AG09319 (cell line): ENCODE measurements at regions not wholly inside any gene's neighbourhood (a gene's known extent, or its start where the extent isn't known, plus 50 kb on each side); places are given as distances from the start of the nearest gene placed in this dataset.

ENCODE experiments used
- DNase-seq: peaks from one replicate; pipeline ENCODE4 v3.0.0-alpha.2; 2010; ENCODE audit warnings: low read depth; ENCODE audit errors: extremely low read depth
- CTCF ChIP-seq: IDR thresholded peaks from 2 replicates; pipeline ENCODE4 v1.5.1; 2011; ENCODE audit warnings: low read depth, mild to moderate bottlenecking, inconsistent platforms, low read length, moderate library complexity

- TF ChIP-seq CTCF = no peak
- no peak for DNase-seq
Observed at GRCh38 chr1:232184561-232185530, 445.1 kb downstream of the SIPA1L2 start.

DNA sequence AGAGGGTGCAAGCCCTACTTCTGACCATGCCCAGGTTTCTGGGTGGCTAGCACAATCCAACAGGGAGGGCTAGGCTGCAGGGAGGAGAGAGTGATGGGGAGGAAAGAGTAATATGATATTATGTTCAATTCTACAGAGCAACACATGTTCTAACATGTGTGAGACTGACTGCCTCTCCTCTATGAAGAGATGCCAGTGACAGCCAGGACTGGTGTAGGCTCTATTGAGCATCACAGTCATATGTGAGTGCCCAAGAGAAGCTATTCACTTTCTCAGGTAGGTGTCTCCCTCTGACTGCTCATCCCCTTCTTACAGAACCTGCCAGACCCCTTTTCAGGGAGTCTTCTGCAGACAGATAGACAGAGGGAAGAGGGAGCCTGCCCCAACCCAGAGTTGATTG is 446.1 kb downstream of the SIPA1L2 start:
- TF ChIP-seq CTCF = no peak
- no peak for DNase-seq

- DNase-seq = no peak
- no peak for TF ChIP-seq CTCF
Observed at GRCh38 chr1:232183266-232183800, 446.6 kb downstream of the SIPA1L2 start.

GRCh38 chr1:232182236-232182635 is 447.7 kb downstream of the SIPA1L2 start:
- TF ChIP-seq CTCF = no peak
- DNase-seq = no peak

DNA sequence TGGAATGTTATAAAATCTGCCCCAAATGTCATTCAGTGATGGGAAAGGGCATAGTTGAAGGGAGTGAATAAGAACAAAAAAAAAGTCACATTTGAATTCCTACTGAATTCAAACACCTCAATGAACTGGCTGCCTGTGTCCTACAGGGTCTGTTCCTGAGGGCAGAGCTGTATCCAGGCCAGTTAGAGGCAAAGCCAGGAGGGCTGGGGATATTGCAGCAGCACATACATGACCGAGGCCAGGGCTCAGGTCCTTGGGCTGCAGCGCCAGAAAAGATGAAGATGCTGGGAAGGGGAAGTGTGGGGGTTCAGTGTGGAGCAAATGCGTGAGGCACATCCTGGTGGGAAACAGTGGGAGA is 449.2 kb downstream of the SIPA1L2 start:
- no peak for DNase-seq
- TF ChIP-seq CTCF = no peak

DNA sequence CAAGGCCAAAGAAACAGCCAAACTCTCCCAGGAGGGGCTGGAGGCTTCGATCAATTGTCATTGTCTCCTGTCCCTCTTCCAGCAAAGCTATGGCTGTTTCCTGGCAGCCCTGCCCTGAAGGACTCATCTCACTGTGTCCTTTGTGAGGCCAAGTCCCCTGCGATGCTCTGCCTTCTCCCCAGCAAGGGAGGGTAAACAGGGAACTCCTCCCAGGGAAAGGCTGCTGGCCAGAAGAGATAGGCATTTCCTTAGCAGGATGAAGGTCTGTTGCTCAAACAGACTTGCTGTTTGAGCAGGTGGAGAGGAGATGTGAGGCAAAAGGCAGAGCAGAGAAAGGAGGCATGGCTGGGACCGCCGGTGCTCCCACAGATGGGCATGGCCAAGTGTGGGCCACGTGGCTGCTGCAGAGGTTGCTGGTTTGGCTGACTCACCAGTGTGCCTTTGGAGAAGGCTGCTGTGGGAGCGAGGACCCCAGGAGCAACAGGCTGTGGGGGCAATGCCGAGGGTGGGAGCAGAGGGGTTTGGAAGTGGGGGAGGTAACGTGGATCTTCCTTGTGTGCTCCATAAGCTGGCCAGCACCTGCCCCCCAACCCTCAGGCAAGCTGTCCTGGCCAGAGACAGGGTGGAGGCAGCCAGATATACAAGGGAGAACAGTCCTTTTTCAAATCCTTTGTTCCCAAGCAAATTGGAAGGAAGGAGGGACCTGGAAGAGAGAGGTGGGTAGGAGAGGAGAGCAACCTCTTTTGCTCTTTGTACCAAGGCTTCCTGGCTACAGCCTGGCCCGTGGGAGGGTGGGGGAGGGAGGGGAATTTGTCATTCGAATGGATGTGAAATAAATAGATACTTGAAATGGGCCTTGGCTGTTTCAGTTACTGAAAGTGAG is 449.8 kb downstream of the SIPA1L2 start:
- DNase-seq = no peak
- no peak for TF ChIP-seq CTCF
